DND-41 (cell line): ENCODE measurements at regions not wholly inside any gene's neighbourhood (a gene's known extent, or its start where the extent isn't known, plus 50 kb on each side); places are given as distances from the start of the nearest gene placed in this dataset.

Experiments
- CTCF ChIP-seq: IDR thresholded peaks from 2 replicates; pipeline ENCODE4 v1.5.1; 2012; ENCODE audit warnings: borderline replicate concordance, low read length, moderate library complexity, mild to moderate bottlenecking; ENCODE audit not compliant: poor library complexity, severe bottlenecking; ENCODE audit errors: extremely low read depth
- EZH2 ChIP-seq: IDR thresholded peaks from 3 replicates; pipeline ENCODE4 v1.6.1; 2012; ENCODE audit warnings: borderline replicate concordance, low read depth, mild to moderate bottlenecking, moderate library complexity, low read length, inconsistent platforms; ENCODE audit not compliant: severe bottlenecking

DNA sequence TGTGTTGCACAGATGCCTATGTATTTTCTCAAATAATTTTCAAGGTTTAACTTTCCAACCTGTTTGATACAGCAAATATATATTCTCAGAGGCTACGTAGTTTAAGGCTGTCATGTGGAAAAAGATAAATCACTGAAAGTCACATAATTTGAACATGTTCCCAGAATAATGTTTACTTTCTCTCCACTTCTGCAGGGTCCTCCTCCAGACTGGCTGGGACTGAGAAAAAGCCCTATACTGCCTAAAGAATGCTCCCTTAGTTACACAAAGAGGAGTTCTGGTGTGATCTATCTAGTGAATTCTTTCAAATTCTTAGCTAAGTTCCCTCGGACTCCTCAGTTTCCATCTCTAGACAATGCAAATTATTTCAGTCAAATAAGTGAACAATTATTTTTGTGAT, 411.0 kb downstream of the C6orf118 start:
- TF ChIP-seq CTCF (no peak), EZH2 (no peak)
